OCI-LY1 (cell line): ENCODE measurements at regions not wholly inside any gene's neighbourhood (a gene's known extent, or its start where the extent isn't known, plus 50 kb on each side); places are given as distances from the start of the nearest gene placed in this dataset.

Experiments used
- EZH2 ChIP-seq: fragments of 200-600 bp; sonication (generic), shearing (Covaris generic); IDR thresholded peaks from 2 replicates; pipeline ENCODE4 v1.8.0; 2017; ENCODE audit warnings: borderline replicate concordance, mixed run types, mild to moderate bottlenecking, antibody characterized with exemption, low read length, moderate library complexity, mixed read lengths
- TF ChIP-seq, protein P1 (sequence below): fragments of 200-600 bp; sonication (generic), shearing (Covaris generic); IDR thresholded peaks from 2 replicates; pipeline ENCODE4 v1.5.1; 2017; ENCODE audit warnings: mild to moderate bottlenecking, antibody characterized with exemption, low read length, moderate library complexity, mixed read lengths

DNA sequence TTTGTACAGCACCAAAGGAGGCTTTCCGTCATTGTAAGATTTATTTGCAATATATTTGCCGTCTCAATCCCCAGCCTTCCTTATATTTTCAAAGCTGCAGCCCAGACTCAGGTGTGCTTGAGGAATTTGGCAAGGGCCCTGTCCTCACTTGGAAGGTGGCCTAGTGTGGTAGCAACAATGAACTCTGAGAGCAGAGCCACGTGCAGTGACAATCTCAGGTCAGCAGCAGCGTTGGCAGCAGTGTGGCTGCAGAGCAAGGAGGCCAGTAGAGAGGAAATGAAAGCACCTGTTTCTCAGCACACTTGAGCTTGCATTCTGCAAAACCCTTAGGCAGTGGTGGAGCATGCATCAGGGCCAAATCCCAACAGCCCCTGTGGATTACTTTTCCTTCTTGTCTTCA lies 613.5 kb downstream of the RBFOX1 start:
- TF ChIP-seq EZH2, result no peak
- TF ChIP-seq, protein P1, sequence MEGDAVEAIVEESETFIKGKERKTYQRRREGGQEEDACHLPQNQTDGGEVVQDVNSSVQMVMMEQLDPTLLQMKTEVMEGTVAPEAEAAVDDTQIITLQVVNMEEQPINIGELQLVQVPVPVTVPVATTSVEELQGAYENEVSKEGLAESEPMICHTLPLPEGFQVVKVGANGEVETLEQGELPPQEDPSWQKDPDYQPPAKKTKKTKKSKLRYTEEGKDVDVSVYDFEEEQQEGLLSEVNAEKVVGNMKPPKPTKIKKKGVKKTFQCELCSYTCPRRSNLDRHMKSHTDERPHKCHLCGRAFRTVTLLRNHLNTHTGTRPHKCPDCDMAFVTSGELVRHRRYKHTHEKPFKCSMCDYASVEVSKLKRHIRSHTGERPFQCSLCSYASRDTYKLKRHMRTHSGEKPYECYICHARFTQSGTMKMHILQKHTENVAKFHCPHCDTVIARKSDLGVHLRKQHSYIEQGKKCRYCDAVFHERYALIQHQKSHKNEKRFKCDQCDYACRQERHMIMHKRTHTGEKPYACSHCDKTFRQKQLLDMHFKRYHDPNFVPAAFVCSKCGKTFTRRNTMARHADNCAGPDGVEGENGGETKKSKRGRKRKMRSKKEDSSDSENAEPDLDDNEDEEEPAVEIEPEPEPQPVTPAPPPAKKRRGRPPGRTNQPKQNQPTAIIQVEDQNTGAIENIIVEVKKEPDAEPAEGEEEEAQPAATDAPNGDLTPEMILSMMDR, result no peak
